Rectal smooth muscle tissue (tissue), 1 donor: ENCODE measurements at regions not wholly inside any gene's neighbourhood (a gene's known extent, or its start where the extent isn't known, plus 50 kb on each side); places are given as distances from the start of the nearest gene placed in this dataset.
"Not testable (repeated sequence)": the region's sequence is repeated elsewhere in the genome, so short reads cannot be mapped to it uniquely, and the experiment has no call there.

Experiments
- H3K27ac ChIP-seq: one replicate; pipeline ENCODE4 v1.7.0; 2013; ENCODE audit warnings: low read depth, low read length, inconsistent platforms
- H3K27me3 ChIP-seq: one replicate; pipeline ENCODE4 v1.7.0; 2013; ENCODE audit warnings: low read length; ENCODE audit not compliant: control insufficient read depth, insufficient read depth
- H3K36me3 ChIP-seq: one replicate; pipeline ENCODE4 v1.7.0; 2013; ENCODE audit warnings: low read length; ENCODE audit not compliant: control insufficient read depth, insufficient read depth
- H3K4me1 ChIP-seq: one replicate; pipeline ENCODE4 v1.7.0; 2013; ENCODE audit warnings: low read length; ENCODE audit not compliant: control insufficient read depth, insufficient read depth
- H3K4me3 ChIP-seq: one replicate; pipeline ENCODE4 v1.7.0; 2013; ENCODE audit warnings: low read length
- H3K9ac ChIP-seq: one replicate; pipeline ENCODE4 v1.7.0; 2013; ENCODE audit warnings: low read length

DNA sequence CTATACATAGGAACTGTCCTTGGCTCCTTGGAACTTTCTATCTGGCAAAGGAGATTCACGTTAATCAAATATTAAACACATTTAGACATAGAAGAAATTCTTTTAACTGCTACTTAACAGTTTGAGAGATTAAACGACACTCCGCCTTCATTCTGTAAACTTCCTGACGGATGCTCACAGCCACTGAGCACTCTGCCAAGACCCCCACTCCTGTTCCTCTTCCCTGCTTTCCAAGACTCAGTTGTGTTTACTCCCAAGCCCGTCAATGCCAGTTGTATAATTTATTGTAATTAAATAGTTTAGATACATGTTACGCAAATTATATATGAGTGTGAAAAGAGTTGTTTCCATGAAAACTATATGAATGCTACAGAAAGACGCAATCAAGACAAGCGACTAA lies 321.4 kb upstream of the EPHA4 start:
- Histone ChIP-seq H3K4me1 (peaks cover 6% of the 10 kb centered on the region), H3K4me3 (no peak overlapping the region), H3K9ac (no peak overlapping the region), H3K36me3 (no peaks in the 10 kb centered on the region), H3K27me3 (no peaks in the 10 kb centered on the region), H3K27ac (no peak overlapping the region)

GRCh38 chr2:221892006-221892405 lies 319.9 kb upstream of the EPHA4 start:
- H3K27me3 ChIP-seq, H3K4me3 ChIP-seq, H3K36me3 ChIP-seq, H3K4me1 ChIP-seq, H3K27ac ChIP-seq, H3K9ac ChIP-seq: not testable (repeated sequence)

GRCh38 chr2:221883976-221884375 lies 311.9 kb upstream of the EPHA4 start:
- H3K36me3 ChIP-seq: no peaks in the 10 kb centered on the region
- H3K4me1 ChIP-seq: no peaks in the 10 kb centered on the region
- H3K9ac ChIP-seq: no peak overlapping the region
- no peaks in the 10 kb centered on the region for H3K27me3 ChIP-seq
- H3K27ac ChIP-seq: no peak overlapping the region
- no peak overlapping the region for H3K4me3 ChIP-seq

- Histone ChIP-seq H3K9ac (no peak overlapping the region), H3K27ac (no peak overlapping the region), H3K4me1 (no peaks in the 10 kb centered on the region), H3K4me3 (no peak overlapping the region), H3K27me3 (no peaks in the 10 kb centered on the region), H3K36me3 (no peaks in the 10 kb centered on the region)
Observed at GRCh38 chr2:221876016-221876415, 303.9 kb upstream of the EPHA4 start.

DNA sequence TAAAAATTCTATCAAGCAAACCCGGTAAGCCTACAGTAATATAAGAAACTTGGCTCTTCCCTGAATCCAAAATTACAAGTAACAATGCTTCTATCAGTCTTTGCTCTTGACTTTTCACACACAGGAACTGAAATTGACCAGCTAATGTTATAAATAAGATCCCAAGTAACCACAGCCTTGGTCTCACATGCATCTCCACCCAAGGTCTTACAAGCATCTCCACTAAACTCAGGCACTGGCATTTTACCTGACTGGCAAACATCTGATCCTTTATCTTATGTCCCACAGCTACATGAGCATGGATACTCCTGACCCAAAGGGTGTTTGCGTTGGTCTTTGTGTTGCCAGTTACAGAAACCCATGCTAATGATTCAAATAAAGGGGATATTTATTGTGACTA lies 302.3 kb upstream of the EPHA4 start:
- Histone ChIP-seq H3K4me3 (no peak overlapping the region), H3K4me1 (no peaks in the 10 kb centered on the region)

GRCh38 chr2:221857719-221858118 lies 285.6 kb upstream of the EPHA4 start:
- no peak overlapping the region for H3K4me3 ChIP-seq
- no peaks in the 10 kb centered on the region for H3K4me1 ChIP-seq
- H3K27me3 ChIP-seq: no peaks in the 10 kb centered on the region
- H3K9ac ChIP-seq: no peak overlapping the region
- no peak overlapping the region for H3K27ac ChIP-seq
- H3K36me3 ChIP-seq: no peaks in the 10 kb centered on the region

More for the DNA sequence above, 302.3 kb upstream of the EPHA4 start:
- H3K36me3 ChIP-seq: no peaks in the 10 kb centered on the region
- H3K27ac ChIP-seq: no peak overlapping the region
- no peak overlapping the region for H3K9ac ChIP-seq
- H3K27me3 ChIP-seq: no peaks in the 10 kb centered on the region

GRCh38 chr2:221853297-221853696 lies 281.2 kb upstream of the EPHA4 start:
- no peaks in the 10 kb centered on the region for H3K27me3 ChIP-seq
- H3K36me3 ChIP-seq: no peaks in the 10 kb centered on the region
- H3K4me3 ChIP-seq: no peak overlapping the region
- no peaks in the 10 kb centered on the region for H3K4me1 ChIP-seq
- no peak overlapping the region for H3K9ac ChIP-seq
- no peak overlapping the region for H3K27ac ChIP-seq

- Histone ChIP-seq H3K27ac (no peak overlapping the region), H3K27me3 (no peaks in the 10 kb centered on the region), H3K4me1 (no peaks in the 10 kb centered on the region), H3K36me3 (no peaks in the 10 kb centered on the region), H3K9ac (no peak overlapping the region), H3K4me3 (no peak overlapping the region)
Observed at GRCh38 chr2:221851531-221852045, 279.5 kb upstream of the EPHA4 start.

DNA sequence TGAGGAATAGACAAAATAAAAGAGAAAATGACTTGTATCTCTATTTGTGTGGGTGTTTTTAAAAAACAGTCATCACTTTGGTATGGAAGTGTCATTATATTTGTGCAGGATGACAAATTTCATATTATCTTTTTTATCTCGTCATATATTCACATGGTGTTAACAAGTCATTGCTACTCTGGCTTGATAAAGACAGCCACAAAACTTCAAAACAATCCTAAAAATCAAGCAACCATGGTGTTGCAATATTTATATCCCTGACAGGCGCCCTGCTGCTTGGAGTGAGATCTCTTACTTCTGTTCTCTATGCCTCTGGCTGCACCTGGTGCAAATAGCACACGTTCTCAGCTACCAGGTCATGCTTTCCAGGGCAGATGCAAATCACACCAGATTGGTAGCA lies 278.0 kb upstream of the EPHA4 start:
- no peak overlapping the region for H3K4me3 ChIP-seq
- H3K36me3 ChIP-seq: no peaks in the 10 kb centered on the region
- no peak overlapping the region for H3K27ac ChIP-seq
- H3K27me3 ChIP-seq: no peaks in the 10 kb centered on the region
- no peaks in the 10 kb centered on the region for H3K4me1 ChIP-seq
- H3K9ac ChIP-seq: no peak overlapping the region

DNA sequence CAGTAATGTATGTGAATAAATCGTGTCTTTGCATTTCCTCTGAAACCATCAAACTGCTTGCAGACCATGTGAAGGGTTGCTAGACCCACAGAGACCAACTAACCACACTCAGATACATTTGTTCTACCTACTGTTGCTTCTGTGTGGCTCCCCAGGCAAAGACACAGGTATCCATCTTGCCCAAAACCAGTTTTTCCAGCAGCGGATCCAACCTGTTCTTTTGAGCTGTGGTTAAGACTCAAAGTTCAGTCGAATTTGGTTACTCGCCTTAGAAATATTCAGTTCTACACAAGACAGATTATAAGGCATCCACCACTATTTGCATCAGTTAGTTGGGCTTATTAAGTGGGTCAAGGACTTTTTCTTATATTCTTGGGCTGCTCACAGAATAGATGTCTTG lies 276.2 kb upstream of the EPHA4 start:
- Histone ChIP-seq H3K27me3 (no peaks in the 10 kb centered on the region), H3K4me1 (no peaks in the 10 kb centered on the region), H3K4me3 (no peak overlapping the region), H3K9ac (no peak overlapping the region), H3K36me3 (no peaks in the 10 kb centered on the region), H3K27ac (no peak overlapping the region)

DNA sequence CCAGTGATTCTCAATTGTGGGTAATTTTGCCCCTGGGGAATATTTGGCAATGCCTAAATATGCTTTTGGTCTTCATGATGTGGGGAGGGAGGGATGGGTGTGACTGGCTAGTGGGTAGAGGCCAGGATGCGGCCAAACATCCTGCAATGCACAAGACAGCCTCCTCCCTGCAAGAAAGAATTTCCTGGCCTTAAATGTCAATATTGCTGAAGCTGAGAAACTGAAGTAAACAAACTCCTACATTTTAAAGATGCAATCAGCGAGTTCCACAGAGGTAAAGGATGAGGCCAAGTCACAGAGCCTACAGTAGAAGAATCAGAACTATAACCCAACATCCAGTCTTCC lies 272.9 kb upstream of the EPHA4 start:
- Histone ChIP-seq H3K36me3 (no peaks in the 10 kb centered on the region), H3K4me1 (no peaks in the 10 kb centered on the region)

GRCh38 chr2:221844212-221845020 lies 272.3 kb upstream of the EPHA4 start:
- Histone ChIP-seq H3K27me3 (no peaks in the 10 kb centered on the region), H3K4me3 (no peak overlapping the region), H3K27ac (no peak overlapping the region), H3K36me3 (no peaks in the 10 kb centered on the region), H3K4me1 (no peaks in the 10 kb centered on the region), H3K9ac (no peak overlapping the region)

More for the DNA sequence above, 272.9 kb upstream of the EPHA4 start:
- Histone ChIP-seq H3K9ac (no peak overlapping the region), H3K27me3 (no peaks in the 10 kb centered on the region), H3K27ac (no peak overlapping the region), H3K4me3 (no peak overlapping the region)

GRCh38 chr2:221836095-221836494 lies 264.0 kb upstream of the EPHA4 start:
- Histone ChIP-seq H3K27ac (no peak overlapping the region), H3K4me1 (peaks cover 14% of the 10 kb centered on the region), H3K9ac (no peak overlapping the region), H3K36me3 (no peaks in the 10 kb centered on the region), H3K27me3 (no peaks in the 10 kb centered on the region), H3K4me3 (no peak overlapping the region)
